ENCODE measurements at regions not wholly inside any gene's neighbourhood (a gene's known extent, or its start where the extent isn't known, plus 50 kb on each side); places are given as distances from the start of the nearest gene placed in this dataset.
"Not testable (repeated sequence)": the region's sequence is repeated elsewhere in the genome, so short reads cannot be mapped to it uniquely, and the experiment has no call there.

GRCh38 chr18:56003009-56003719, 415.2 kb upstream of the TCF4 start:
- peak in 6 of 14 donors; percentile 18 to 54 (median 39) for DNase-seq

DNA sequence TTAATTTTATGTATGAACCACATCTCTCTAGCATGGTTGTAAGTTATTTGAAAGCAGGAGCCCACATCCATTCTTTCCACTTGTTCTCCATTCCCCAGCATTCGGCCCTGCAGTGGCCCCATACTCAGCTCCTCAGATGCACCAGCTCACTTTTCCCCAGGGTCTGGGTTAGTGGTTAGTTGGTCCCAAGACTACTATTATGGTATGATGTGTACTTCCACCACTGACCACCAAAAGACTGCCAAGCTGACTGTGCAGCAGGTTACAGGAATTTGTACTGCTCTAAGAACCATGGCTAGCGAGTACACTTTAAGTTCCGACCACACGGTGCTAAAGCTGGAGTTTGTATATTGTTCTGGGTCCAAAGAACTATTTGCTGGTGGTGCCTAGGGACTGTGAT, 413.6 kb upstream of the TCF4 start:
- DNase-seq = no peak

GRCh38 chr18:56000041-56000440, 412.0 kb upstream of the TCF4 start:
- DNase-seq = no peak

DNA sequence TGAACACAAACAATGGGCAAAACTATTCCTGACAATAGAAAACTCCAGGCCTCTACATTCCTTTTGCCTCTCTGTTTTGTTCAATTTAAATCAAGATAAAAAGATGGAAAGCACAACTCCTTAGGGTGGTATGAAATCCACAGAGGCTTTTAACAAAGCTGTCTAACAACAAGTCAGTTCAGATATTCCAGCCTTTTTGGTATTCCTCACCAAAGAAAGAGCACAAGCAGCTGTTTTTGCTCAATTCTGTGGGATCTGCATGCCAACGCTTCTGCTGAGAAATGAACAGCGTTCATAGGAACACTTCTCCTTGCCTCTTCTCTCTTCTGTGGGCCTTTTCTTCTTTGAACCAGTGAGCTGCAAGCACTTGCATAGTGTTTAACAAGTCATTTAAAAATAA, 411.6 kb upstream of the TCF4 start:
- DNase-seq = peak in 1 of 14 donors; percentile 18

GRCh38 chr18:55998801-55999385, 410.9 kb upstream of the TCF4 start:
- peak in 1 of 14 donors; percentile 18 for DNase-seq

- DNase-seq = peak in 13 of 14 donors; percentile 2 to 77 (median 66)
Measured at GRCh38 chr18:55998071-55998522, 410.1 kb upstream of the TCF4 start.

DNA sequence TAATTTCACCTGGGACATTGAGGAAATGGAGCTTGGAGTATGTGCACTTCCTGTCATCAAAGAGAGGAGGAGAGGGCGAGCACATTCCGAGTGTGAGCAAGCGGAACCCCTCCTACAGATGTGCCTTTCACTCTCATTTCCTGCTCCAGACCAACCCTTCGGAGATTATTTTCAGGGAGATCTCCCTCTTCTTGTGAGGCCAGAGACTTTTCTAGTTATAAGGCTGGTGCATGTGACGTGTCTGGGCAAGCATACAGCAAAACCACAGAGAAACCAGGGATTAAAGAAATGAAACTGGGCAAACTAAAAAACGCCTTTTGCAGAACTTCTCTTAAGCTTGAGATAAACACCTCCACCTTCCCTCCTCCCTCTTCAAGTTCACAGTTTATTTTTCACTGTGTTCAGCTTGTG, 409.2 kb upstream of the TCF4 start:
- DNase-seq = peak in 3 of 14 donors; percentile 21 to 50 (median 38)

- no peak for DNase-seq
Measured at GRCh38 chr18:55996717-55997116, 408.7 kb upstream of the TCF4 start.

DNA sequence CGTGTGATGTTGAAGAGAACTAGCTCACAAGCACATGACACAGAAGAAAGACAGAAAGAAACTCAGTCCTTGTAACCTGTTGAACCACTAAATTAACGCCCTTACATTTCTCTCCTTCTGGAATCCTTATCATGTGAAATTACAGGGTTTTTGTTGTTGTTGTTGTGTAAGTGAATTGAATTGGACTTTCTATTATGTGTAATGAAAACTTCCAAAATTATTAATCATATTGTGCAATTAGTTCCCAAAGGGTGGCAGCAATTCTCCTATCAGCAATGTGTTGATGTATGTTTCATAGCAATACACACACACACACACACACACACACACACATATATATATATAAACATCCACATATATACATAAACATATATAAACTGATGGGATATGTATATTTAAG, 402.2 kb upstream of the TCF4 start:
- no peak for DNase-seq

DNA sequence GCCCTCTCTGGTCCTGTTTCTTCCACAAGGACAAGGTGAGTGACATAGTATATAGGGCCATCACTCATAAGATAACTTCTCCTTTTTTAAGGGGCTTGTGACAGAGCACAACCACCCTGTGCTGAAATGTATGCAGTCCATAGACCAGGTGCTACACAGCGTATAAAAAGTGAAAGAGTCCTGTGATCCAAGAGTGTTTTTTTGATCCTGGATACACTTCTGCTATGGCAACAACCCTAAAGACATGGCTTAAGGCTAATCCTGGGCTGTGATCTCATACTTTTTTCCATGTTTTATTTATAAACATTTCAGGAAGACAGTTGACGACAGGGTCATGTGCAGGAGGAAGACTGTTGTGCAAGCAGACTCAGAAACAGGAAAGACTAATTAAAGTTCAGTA, 400.5 kb upstream of the TCF4 start:
- no peak for DNase-seq

GRCh38 chr18:55983433-55983832, 395.4 kb upstream of the TCF4 start:
- no peak for DNase-seq

DNA sequence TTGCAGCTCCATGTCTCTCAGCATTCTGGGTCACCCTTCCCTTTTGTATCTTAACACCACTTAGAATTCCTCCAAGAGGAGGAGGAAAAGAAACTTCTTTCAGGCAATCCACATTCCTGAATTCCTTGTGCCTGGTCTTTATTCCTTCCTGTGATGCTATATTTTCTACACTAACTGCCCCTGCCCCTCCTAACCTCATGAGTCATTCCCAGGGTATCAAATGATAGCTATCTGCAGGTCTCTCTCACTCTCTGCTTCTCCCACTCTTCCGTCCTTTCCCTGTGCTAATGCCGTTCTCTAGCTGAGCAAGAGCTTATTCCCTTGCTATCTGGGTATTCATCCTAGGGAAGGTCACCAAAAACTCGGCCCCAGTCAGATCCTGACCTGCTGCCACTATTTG, 395.0 kb upstream of the TCF4 start:
- no peak for DNase-seq

DNA sequence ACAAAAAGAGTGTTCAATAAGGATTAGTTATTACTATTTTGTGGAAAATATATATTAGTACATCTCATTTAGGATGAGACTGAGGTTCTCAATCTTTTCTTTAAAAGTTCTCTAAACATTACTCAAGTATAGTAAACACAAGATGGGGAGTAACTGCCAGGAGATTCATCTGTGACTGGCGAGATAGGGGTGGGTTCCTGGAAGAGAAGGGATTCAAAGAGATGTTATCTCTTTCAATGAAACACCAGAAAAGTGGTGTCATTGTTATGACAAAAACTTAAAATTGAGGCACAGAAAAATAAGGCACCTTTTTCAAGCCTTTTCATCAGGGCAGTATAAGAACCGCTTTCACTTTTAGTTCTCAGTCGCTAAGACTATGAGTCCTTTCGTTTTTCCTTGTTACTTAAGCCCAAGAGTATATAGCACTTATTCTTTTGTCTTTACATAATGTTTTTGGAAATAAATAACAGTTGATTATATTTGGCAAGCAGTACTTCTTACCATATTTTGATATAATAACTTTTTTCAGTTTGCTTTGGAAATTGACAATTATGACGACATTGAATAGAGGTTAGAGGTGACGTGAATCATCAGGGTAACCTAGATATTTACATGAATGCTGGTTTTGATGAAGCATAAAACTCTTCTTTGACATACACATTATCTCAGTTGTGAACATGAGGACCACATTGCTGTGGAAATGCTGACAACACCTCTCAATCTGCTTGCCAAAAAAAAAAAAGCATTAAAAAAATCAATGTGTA, 393.9 kb upstream of the TCF4 start:
- no peak for DNase-seq

GRCh38 chr18:55974521-55974920, 386.5 kb upstream of the TCF4 start:
- no peak for DNase-seq

- no peak for DNase-seq
Measured at GRCh38 chr18:55968550-55968949, 380.6 kb upstream of the TCF4 start.

DNA sequence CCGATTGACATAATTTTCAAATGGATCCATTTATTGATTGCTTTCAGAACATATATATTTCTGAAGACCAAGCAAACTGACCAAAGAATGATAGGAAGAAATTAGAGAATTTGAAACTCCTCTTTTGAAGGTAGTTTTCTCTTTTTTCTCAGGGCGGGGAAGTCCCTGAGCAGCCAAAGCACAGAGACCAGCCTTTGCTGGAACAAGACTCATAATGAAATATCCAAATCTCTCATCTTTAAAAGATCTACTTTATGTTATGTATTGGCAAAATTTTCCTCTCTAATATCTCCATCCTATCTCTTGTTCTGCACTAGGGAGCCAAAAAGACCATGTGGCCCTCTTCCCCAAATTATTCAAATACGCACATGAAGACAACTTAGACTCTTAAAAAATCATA, 379.0 kb upstream of the TCF4 start:
- no peak for DNase-seq

- DNase-seq = no peak
Measured at GRCh38 chr18:55964171-55964570, 376.2 kb upstream of the TCF4 start.

- no peak for DNase-seq
Measured at GRCh38 chr18:55953326-55953725, 365.3 kb upstream of the TCF4 start.

- DNase-seq = not testable (repeated sequence)
Measured at GRCh38 chr18:55951738-55952137, 363.7 kb upstream of the TCF4 start.

- no peak for DNase-seq
Measured at GRCh38 chr18:55950379-55951166, 362.6 kb upstream of the TCF4 start.

DNA sequence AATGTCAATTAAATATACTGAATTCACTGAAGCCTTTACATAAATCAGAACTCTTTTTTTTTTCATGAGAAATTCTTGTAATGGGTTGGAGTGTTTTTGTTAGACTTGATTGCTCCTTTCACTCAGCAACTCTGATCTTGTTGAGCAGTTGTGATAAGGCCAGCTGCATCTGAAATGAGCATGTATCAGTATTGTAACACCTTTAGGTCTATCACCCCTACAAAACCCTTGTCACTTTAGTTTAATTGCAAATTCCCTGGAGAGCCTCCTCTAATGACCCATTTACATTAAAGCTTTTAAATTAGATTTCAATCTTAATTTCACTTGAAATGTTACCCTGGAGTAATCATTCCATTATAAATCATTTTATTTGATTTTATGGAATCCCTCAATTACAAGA, 346.8 kb upstream of the TCF4 start:
- no peak for DNase-seq

DNA sequence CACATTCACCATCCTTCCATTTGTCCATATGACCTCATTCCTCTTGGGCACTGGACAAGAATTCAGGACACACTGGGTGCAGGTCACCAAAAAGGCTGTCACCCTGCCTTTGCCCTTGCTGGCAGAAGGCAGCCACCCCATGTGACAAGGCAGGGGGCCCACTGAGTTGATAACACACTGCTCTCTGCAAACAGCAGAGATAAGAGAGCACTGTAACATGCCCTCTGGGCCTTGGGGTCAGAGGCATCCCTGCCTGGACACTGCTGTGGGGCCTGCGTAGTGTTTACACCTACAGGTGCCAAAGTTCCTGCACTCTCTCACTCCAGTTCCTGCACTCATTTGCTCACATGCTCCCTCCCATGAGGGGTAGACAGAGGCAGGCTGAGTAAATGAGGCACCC, 344.7 kb upstream of the TCF4 start:
- no peak for DNase-seq

GRCh38 chr18:55927831-55928230, 339.8 kb upstream of the TCF4 start:
- DNase-seq = no peak
